DOHH2 (cell line): ENCODE measurements at regions not wholly inside any gene's neighbourhood (a gene's known extent, or its start where the extent isn't known, plus 50 kb on each side); places are given as distances from the start of the nearest gene placed in this dataset.
"Not testable (repeated sequence)": the region's sequence is repeated elsewhere in the genome, so short reads cannot be mapped to it uniquely, and the experiment has no call there.

Source experiments
- H3F3A ChIP-seq: fragments of 200-600 bp; sonication (generic), shearing (Covaris generic); 2 replicates; pipeline ENCODE4 v1.6.0; 2016; ENCODE audit warnings: antibody characterized with exemption, mild to moderate bottlenecking; ENCODE audit not compliant: control insufficient read depth, insufficient read depth
- H3K27ac ChIP-seq: fragments of 200-600 bp; sonication (generic); 2 replicates; pipeline ENCODE4 v1.5.1; 2014; ENCODE audit warnings: low read depth, mild to moderate bottlenecking, low read length, moderate library complexity
- H3K27me3 ChIP-seq: fragments of 200-600 bp; sonication (generic); 2 replicates; pipeline ENCODE4 v1.6.1; 2014; ENCODE audit warnings: mild to moderate bottlenecking, low read length, mixed read lengths; ENCODE audit not compliant: control insufficient read depth
- H3K36me3 ChIP-seq: fragments of 200-600 bp; sonication (generic); 2 replicates; pipeline ENCODE4 v1.6.1; 2014; ENCODE audit warnings: mild to moderate bottlenecking, low read length, moderate library complexity, mixed read lengths; ENCODE audit not compliant: control insufficient read depth
- H3K4me1 ChIP-seq: fragments of 200-600 bp; sonication (generic); 2 replicates; pipeline ENCODE4 v1.6.1; 2014; ENCODE audit warnings: mild to moderate bottlenecking, low read length, mixed read lengths; ENCODE audit not compliant: control insufficient read depth
- H3K4me2 ChIP-seq: fragments of 200-600 bp; sonication (generic); 2 replicates; pipeline ENCODE4 v1.6.0; 2014; ENCODE audit warnings: mild to moderate bottlenecking, low read length, moderate library complexity
- H3K4me3 ChIP-seq: fragments of 200-600 bp; sonication (generic); 2 replicates; pipeline ENCODE4 v1.5.1; 2014; ENCODE audit warnings: mild to moderate bottlenecking, low read length, mixed read lengths
- H3K79me2 ChIP-seq: fragments of 200-600 bp; sonication (generic); 2 replicates; pipeline ENCODE4 v1.6.1; 2014; ENCODE audit warnings: mild to moderate bottlenecking, low read length, mixed read lengths; ENCODE audit not compliant: control insufficient read depth
- H3K9me2 ChIP-seq: fragments of 200-600 bp; sonication (generic); replicated peaks from 2 replicates; pipeline ENCODE4 v1.6.1; 2014; ENCODE audit warnings: mild to moderate bottlenecking, low read length, mixed read lengths; ENCODE audit not compliant: control insufficient read depth
- H3K9me3 ChIP-seq: fragments of 200-600 bp; sonication (generic); 2 replicates; pipeline ENCODE4 v1.6.1; 2014; ENCODE audit warnings: antibody characterized with exemption, low read length, mixed read lengths; ENCODE audit not compliant: control insufficient read depth, insufficient read depth
- H4K20me1 ChIP-seq: fragments of 200-600 bp; sonication (generic); 2 replicates; pipeline ENCODE4 v1.6.0; 2014; ENCODE audit warnings: low read depth, mild to moderate bottlenecking, antibody characterized with exemption, low read length, moderate library complexity; ENCODE audit not compliant: control insufficient read depth, insufficient read depth
- EZH2phosphoT487 ChIP-seq: fragments of 200-600 bp; sonication (generic); IDR thresholded peaks from 2 replicates; pipeline ENCODE4 v1.6.1; 2017; ENCODE audit warnings: borderline replicate concordance, mild to moderate bottlenecking, antibody characterized with exemption, low read length, moderate library complexity, mixed read lengths
- TF ChIP-seq, protein P1 (sequence below): fragments of 200-600 bp; sonication (generic); IDR thresholded peaks from one replicate; pipeline ENCODE4 v1.5.1; 2014; ENCODE audit warnings: antibody characterized with exemption, mild to moderate bottlenecking, low read depth, low read length; ENCODE audit not compliant: poor library complexity, severe bottlenecking

DNA sequence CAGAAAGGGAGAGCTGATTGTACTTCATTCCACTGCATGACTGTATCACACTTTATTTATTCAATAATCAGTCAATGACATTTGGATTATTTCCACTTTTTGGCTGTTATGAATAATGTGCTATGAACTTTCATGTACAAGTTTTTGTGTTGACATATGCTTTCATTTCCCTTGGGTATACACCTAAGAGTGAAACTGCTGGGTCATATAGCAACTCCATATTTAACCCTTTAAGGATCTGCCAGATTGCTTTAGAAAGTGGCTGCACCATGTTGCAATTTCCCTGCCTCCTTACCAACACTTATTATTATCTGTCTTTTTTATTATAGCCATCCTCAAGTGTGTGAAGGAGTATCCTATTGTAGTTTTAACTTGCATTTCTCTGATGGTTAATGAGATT, 108.8 kb upstream of the KCNK1 start:
- H3K79me2 ChIP-seq = no peaks in the 10 kb centered on the region
- H3K9me2 ChIP-seq = no peaks in the 10 kb centered on the region; the same call in 1 of the 2 replicates
- no peaks in the 10 kb centered on the region for H4K20me1 ChIP-seq
- H3F3A ChIP-seq = no peaks in the 10 kb centered on the region
- no peak overlapping the region for H3K4me2 ChIP-seq
- TF ChIP-seq, protein P1, sequence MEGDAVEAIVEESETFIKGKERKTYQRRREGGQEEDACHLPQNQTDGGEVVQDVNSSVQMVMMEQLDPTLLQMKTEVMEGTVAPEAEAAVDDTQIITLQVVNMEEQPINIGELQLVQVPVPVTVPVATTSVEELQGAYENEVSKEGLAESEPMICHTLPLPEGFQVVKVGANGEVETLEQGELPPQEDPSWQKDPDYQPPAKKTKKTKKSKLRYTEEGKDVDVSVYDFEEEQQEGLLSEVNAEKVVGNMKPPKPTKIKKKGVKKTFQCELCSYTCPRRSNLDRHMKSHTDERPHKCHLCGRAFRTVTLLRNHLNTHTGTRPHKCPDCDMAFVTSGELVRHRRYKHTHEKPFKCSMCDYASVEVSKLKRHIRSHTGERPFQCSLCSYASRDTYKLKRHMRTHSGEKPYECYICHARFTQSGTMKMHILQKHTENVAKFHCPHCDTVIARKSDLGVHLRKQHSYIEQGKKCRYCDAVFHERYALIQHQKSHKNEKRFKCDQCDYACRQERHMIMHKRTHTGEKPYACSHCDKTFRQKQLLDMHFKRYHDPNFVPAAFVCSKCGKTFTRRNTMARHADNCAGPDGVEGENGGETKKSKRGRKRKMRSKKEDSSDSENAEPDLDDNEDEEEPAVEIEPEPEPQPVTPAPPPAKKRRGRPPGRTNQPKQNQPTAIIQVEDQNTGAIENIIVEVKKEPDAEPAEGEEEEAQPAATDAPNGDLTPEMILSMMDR = no peak
- TF ChIP-seq EZH2phosphoT487 = no peak
- H3K36me3 ChIP-seq = no peaks in the 10 kb centered on the region
- H3K27ac ChIP-seq = no peak overlapping the region
- H3K9me3 ChIP-seq = no peaks in the 10 kb centered on the region
- H3K27me3 ChIP-seq = no peaks in the 10 kb centered on the region
- H3K4me1 ChIP-seq = no peaks in the 10 kb centered on the region
- no peak overlapping the region for H3K4me3 ChIP-seq

DNA sequence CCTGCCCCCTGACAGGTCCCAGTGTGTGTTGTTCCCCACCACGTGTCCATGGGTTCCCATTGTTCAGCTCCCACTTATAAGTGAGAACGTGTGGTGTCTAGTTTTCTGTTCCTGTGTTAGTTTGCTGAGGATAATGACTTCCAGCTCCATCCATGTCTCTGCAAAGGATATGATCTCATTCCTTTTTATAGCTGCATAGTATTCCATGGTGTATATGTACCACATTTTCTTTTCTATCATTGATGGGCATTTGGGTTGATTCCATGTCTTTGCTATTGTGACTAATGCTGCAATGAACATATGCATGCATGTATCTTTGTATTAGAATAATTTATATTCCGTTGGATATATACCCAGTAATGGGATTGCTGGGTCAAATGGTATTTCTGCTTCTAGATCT, 108.0 kb upstream of the KCNK1 start:
- not testable (repeated sequence) for H4K20me1 ChIP-seq, H3K9me2 ChIP-seq, H3K36me3 ChIP-seq, H3K79me2 ChIP-seq, H3K9me3 ChIP-seq, H3K4me1 ChIP-seq, H3K27ac ChIP-seq, H3F3A ChIP-seq, H3K4me3 ChIP-seq, H3K4me2 ChIP-seq, H3K27me3 ChIP-seq

- Histone ChIP-seq H3K79me2 (no peaks in the 10 kb centered on the region), H3K9me3 (no peaks in the 10 kb centered on the region), H3K27me3 (no peaks in the 10 kb centered on the region), H3K4me3 (no peak overlapping the region), H3K4me1 (no peaks in the 10 kb centered on the region), H3K9me2 (no peaks in the 10 kb centered on the region), H4K20me1 (no peaks in the 10 kb centered on the region), H3F3A (no peaks in the 10 kb centered on the region), H3K27ac (no peak overlapping the region), H3K4me2 (no peak overlapping the region), H3K36me3 (no peaks in the 10 kb centered on the region)
- TF ChIP-seq, protein P1 = no peak
- no peak for TF ChIP-seq EZH2phosphoT487
Measured at GRCh38 chr1:233509526-233509925, 104.4 kb upstream of the KCNK1 start.

DNA sequence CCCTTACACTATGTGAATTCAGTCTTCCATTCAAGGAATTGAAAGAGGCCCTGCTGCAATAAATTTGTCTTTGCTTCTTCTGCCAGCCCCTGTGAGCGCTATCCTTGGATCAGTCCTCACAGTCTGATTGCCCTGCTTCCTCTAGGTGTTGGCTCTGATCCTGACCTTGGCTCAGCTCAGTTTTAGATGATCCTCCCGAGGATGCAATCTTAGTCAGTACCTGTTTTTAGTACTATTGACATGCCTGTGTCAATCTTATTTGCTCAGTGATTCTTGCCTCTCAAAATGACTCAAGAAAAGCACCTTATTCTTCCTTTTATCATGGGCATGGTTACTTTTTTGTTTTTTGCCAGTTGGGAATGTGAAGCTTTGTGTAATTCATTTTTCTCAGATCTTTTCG, 101.4 kb upstream of the KCNK1 start:
- no peak for TF ChIP-seq EZH2phosphoT487
- TF ChIP-seq, protein P1 = no peak
- peaks cover 8% of the 10 kb centered on the region; the same call in 1 of the 2 replicates for H3K9me3 ChIP-seq

More for the DNA sequence above, 101.4 kb upstream of the KCNK1 start:
- Histone ChIP-seq H4K20me1 (no peaks in the 10 kb centered on the region), H3K79me2 (no peaks in the 10 kb centered on the region), H3F3A (no peaks in the 10 kb centered on the region), H3K27ac (no peak overlapping the region), H3K9me2 (no peaks in the 10 kb centered on the region), H3K36me3 (no peaks in the 10 kb centered on the region), H3K4me2 (no peak overlapping the region), H3K4me1 (no peaks in the 10 kb centered on the region), H3K27me3 (no peaks in the 10 kb centered on the region), H3K4me3 (no peak overlapping the region)
